Uterus (tissue), 3 donors: ENCODE measurements at regions not wholly inside any gene's neighbourhood (a gene's known extent, or its start where the extent isn't known, plus 50 kb on each side); places are given as distances from the start of the nearest gene placed in this dataset.

Experiments used
- DNase-seq, 2 donors: peaks; one replicate each; pipeline ENCODE4 v3.0.0-alpha.2; 2019 to 2020
- H3K27ac ChIP-seq, 2 donors: fragments of 200-600 bp; sonication (generic); 1 replicate in 1 of 2; 2 replicates in 1 of 2; pipeline ENCODE4 v1.5.1; 2016 to 2018
- H3K27me3 ChIP-seq, 2 donors: fragments of 200-600 bp; sonication (generic); one replicate each; pipeline ENCODE4 v1.5.1; 2018 to 2019; ENCODE audit warnings: control low read depth in 1 of 2
- H3K36me3 ChIP-seq, 2 donors: fragments of 200-600 bp; sonication (generic); one replicate each; pipeline ENCODE4 v1.5.1; 2019; ENCODE audit warnings: control low read depth in 1 of 2
- H3K4me1 ChIP-seq, 2 donors: fragments of 200-600 bp; sonication (generic); one replicate each; pipeline ENCODE4 v1.5.1; 2018 to 2019; ENCODE audit warnings: control low read depth in 1 of 2
- H3K4me3 ChIP-seq, 2 donors: fragments of 200-600 bp; sonication (generic); 1 replicate in 1 of 2; 2 replicates in 1 of 2; pipeline ENCODE4 v1.5.1; 2018 to 2019; ENCODE audit warnings: mild to moderate bottlenecking in 1 of 2
- H3K9me3 ChIP-seq, 2 donors: fragments of 200-600 bp; sonication (generic); one replicate each; pipeline ENCODE4 v1.5.1; 2019; ENCODE audit warnings: control low read depth in 1 of 2
- POLR2A ChIP-seq, 2 donors: fragments of 450-650 bp; IDR thresholded peaks; one replicate each; pipeline ENCODE4 v1.6.1; 2016; ENCODE audit warnings: antibody characterized with exemption in 2 of 2, mild to moderate bottlenecking in 1 of 2, moderate library complexity in 1 of 2
- intact Hi-C: fragments of 100-400 bp; cut with DNase I; formaldehyde crosslinking; loops from one replicate; pipeline ENCODE4 v1.15.1; 2023; ENCODE audit warnings: low total_unique reads
- TF ChIP-seq, protein P1 (sequence below), 4 experiments: fragments of 200-600 bp in 2 of 4; fragments of 450-650 bp in 2 of 4; sonication (generic) in 2 of 4; IDR thresholded peaks; one replicate each; pipeline ENCODE4 v1.5.1; 2016 to 2019; ENCODE audit warnings: antibody characterized with exemption in 4 of 4, mild to moderate bottlenecking in 2 of 4, moderate library complexity in 1 of 4
- donor health status: DM: yes; HTN: yes; CAD: no.

DNA sequence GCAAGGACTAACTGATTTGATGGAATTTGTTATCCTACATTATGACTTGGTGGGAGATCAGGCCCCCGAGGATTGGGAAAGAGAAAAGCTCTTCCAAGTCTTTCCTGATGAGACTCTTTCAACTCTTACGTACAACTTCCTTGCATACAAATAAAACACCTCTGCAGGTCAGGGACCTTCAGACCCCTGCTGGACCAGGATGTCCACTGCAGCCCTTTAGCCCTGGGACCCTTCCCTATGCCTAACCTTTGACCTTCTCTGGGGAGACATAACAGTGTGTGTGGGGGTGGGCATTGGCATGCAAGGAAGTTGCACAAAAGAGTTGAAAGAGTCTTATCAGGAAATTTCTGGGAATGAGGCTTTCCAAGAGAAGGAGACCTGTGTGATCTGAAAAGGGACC, 859.4 kb downstream of the TYW1 start:
- TF ChIP-seq, protein P1, sequence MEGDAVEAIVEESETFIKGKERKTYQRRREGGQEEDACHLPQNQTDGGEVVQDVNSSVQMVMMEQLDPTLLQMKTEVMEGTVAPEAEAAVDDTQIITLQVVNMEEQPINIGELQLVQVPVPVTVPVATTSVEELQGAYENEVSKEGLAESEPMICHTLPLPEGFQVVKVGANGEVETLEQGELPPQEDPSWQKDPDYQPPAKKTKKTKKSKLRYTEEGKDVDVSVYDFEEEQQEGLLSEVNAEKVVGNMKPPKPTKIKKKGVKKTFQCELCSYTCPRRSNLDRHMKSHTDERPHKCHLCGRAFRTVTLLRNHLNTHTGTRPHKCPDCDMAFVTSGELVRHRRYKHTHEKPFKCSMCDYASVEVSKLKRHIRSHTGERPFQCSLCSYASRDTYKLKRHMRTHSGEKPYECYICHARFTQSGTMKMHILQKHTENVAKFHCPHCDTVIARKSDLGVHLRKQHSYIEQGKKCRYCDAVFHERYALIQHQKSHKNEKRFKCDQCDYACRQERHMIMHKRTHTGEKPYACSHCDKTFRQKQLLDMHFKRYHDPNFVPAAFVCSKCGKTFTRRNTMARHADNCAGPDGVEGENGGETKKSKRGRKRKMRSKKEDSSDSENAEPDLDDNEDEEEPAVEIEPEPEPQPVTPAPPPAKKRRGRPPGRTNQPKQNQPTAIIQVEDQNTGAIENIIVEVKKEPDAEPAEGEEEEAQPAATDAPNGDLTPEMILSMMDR (IDR thresholded peaks at IDR 0.05), result no peak
- no peak for TF ChIP-seq POLR2A (IDR thresholded peaks at IDR 0.05)
- Histone ChIP-seq H3K36me3 (no peaks in the 10 kb centered on the region), H3K27ac (no peak overlapping the region), H3K27me3 (no peaks in the 10 kb centered on the region), H3K4me1 (no peaks in the 10 kb centered on the region), H3K4me3 (no peak overlapping the region), H3K9me3 (no peaks in the 10 kb centered on the region)
- intact Hi-C loops, result no loop called here
- no peak for DNase-seq

- Histone ChIP-seq H3K4me1 (no peaks in the 10 kb centered on the region), H3K4me3 (no peak overlapping the region), H3K27me3 (no peaks in the 10 kb centered on the region), H3K27ac (no peak overlapping the region), H3K9me3 (no peaks in the 10 kb centered on the region), H3K36me3 (no peaks in the 10 kb centered on the region)
- intact Hi-C loops, result no loop called here
- TF ChIP-seq, protein P1 (IDR thresholded peaks at IDR 0.05), result no peak
- TF ChIP-seq POLR2A (IDR thresholded peaks at IDR 0.05), result no peak
- DNase-seq, result no peak
These were observed 861.1 kb downstream of the TYW1 start for GRCh38 chr7:67857698-67858097.

GRCh38 chr7:67858931-67859330, 862.3 kb downstream of the TYW1 start:
- H3K4me3 ChIP-seq, result no peak overlapping the region
- DNase-seq, result no peak
- no peaks in the 10 kb centered on the region for H3K36me3 ChIP-seq
- no peaks in the 10 kb centered on the region for H3K4me1 ChIP-seq
- intact Hi-C loops, result no loop called here
- H3K9me3 ChIP-seq, result no peaks in the 10 kb centered on the region
- H3K27ac ChIP-seq, result no peak overlapping the region
- TF ChIP-seq, protein P1 (IDR thresholded peaks at IDR 0.05), result no peak
- no peak for TF ChIP-seq POLR2A (IDR thresholded peaks at IDR 0.05)
- no peaks in the 10 kb centered on the region for H3K27me3 ChIP-seq

- no peak for TF ChIP-seq POLR2A (IDR thresholded peaks at IDR 0.05)
- TF ChIP-seq, protein P1 (IDR thresholded peaks at IDR 0.05), result no peak
- DNase-seq, result no peak
- H3K36me3 ChIP-seq, result no peaks in the 10 kb centered on the region
- no peak overlapping the region for H3K27ac ChIP-seq
- no peaks in the 10 kb centered on the region for H3K27me3 ChIP-seq
- H3K4me3 ChIP-seq, result no peak overlapping the region
- no peaks in the 10 kb centered on the region for H3K9me3 ChIP-seq
- no peaks in the 10 kb centered on the region for H3K4me1 ChIP-seq
- intact Hi-C loops, result no loop called here
These were observed 867.3 kb downstream of the TYW1 start for GRCh38 chr7:67863911-67864310.

- no peak for DNase-seq
These were observed 869.4 kb downstream of the TYW1 start for GRCh38 chr7:67866054-67866453.

More at GRCh38 chr7:67866054-67866453, 869.4 kb downstream of the TYW1 start:
- H3K27ac ChIP-seq, result no peak overlapping the region
- no peaks in the 10 kb centered on the region for H3K4me1 ChIP-seq
- no peaks in the 10 kb centered on the region for H3K27me3 ChIP-seq
- H3K4me3 ChIP-seq, result no peak overlapping the region
- intact Hi-C loops, result no loop called here
- H3K9me3 ChIP-seq, result no peaks in the 10 kb centered on the region
- TF ChIP-seq, protein P1 (IDR thresholded peaks at IDR 0.05), result no peak
- no peak for TF ChIP-seq POLR2A (IDR thresholded peaks at IDR 0.05)
- no peaks in the 10 kb centered on the region for H3K36me3 ChIP-seq
